Right lobe of liver (tissue), 6 donors: ENCODE measurements at regions not wholly inside any gene's neighbourhood (a gene's known extent, or its start where the extent isn't known, plus 50 kb on each side); places are given as distances from the start of the nearest gene placed in this dataset.

ENCODE experiments used
- ATAC-seq, 4 donors: fragments of 200-7000 bp; cut with Tn5 transposase; one replicate each; pipeline ENCODE4 v1.9.1; 2020; ENCODE audit warnings: mild to moderate bottlenecking in 4 of 4, moderate library complexity in 4 of 4
- DNase-seq, 3 donors: peaks; one replicate each; pipeline ENCODE4 v3.0.0-alpha.2; 2020
- H3K27ac ChIP-seq, 3 donors: fragments of 200-600 bp; one replicate each; pipeline ENCODE4 v1.8.0; 2022
- H3K27me3 ChIP-seq, 2 donors: fragments of 200-600 bp; one replicate each; pipeline ENCODE4 v1.8.0; 2022
- H3K36me3 ChIP-seq, 4 donors: fragments of 200-600 bp; sonication (generic) in 1 of 4; one replicate each; pipeline versions ENCODE4 v1.5.1 to v1.8.0; 2017 to 2022; ENCODE audit warnings: control low read depth in 1 of 4
- H3K4me1 ChIP-seq, 4 donors: fragments of 200-600 bp; sonication (generic) in 1 of 4; one replicate each; pipeline versions ENCODE4 v1.5.1 to v1.8.0; 2017 to 2022; ENCODE audit warnings: control low read depth in 1 of 4
- H3K4me3 ChIP-seq, 3 donors: fragments of 200-600 bp; one replicate each; pipeline ENCODE4 v1.8.0; 2022
- H3K9me3 ChIP-seq, 4 donors: fragments of 200-600 bp; sonication (generic) in 1 of 4; one replicate each; pipeline versions ENCODE4 v1.5.1 to v1.8.0; 2017 to 2022; ENCODE audit warnings: control low read depth in 1 of 4
- CTCF ChIP-seq, 4 donors: fragments of 200-600 bp in 3 of 4; fragments of 450-650 bp in 1 of 4; IDR thresholded peaks; one replicate each; pipeline versions ENCODE4 v1.5.1 to v1.8.0; 2016 to 2022; ENCODE audit warnings: antibody characterized with exemption in 4 of 4, mild to moderate bottlenecking in 2 of 4
- POLR2A ChIP-seq: fragments of 450-650 bp; IDR thresholded peaks from one replicate; pipeline ENCODE4 v1.6.1; 2017; ENCODE audit warnings: antibody characterized with exemption, mild to moderate bottlenecking
- WGBS: methylation state at CpG from one replicate; pipeline ENCODE4 v1.1.6; 2018; ENCODE audit warnings: low coverage, low lambda C conversion rate; ENCODE audit not compliant: insufficient coverage; ENCODE audit errors: missing lambda C conversion rate; 5-methylcytosine and 5-hydroxymethylcytosine counted together
- intact Hi-C, 2 donors: fragments of 100-400 bp; cut with DNase I; formaldehyde crosslinking; loops; one replicate each; pipeline versions ENCODE4 v1.11.2 to v1.14.1; 2022
- donor health status: DM: no; HTN: yes; CAD: no.
- donor health status: DM: no; HTN: no; CAD: no.
- donor health status: DM: no; HTN: no; CAD: no.
- donor health status: DM: no; HTN: yes; CAD: no.
- donor health status: DM: no; HTN: yes; CAD: no.

GRCh38 chr16:62562121-62562520, 525.9 kb upstream of the CDH8 start:
- Histone ChIP-seq H3K27me3 (no peaks in the 10 kb centered on the region), H3K36me3 (no peaks in the 10 kb centered on the region), H3K4me1 (no peaks in the 10 kb centered on the region), H3K27ac (no peak overlapping the region), H3K4me3 (no peak overlapping the region), H3K9me3 (no peaks in the 10 kb centered on the region)
- ATAC-seq (no peak), DNase-seq (no peak)
- intact Hi-C loops: no loop called here
- TF ChIP-seq POLR2A (no peak), CTCF (IDR thresholded peaks at IDR 0.05) (no peak)

- H3K27me3 ChIP-seq: no peaks in the 10 kb centered on the region
- DNase-seq: no peak
- intact Hi-C loops: no loop called here
- TF ChIP-seq POLR2A: no peak
- TF ChIP-seq CTCF (IDR thresholded peaks at IDR 0.05): no peak
- H3K36me3 ChIP-seq: no peaks in the 10 kb centered on the region
- H3K4me3 ChIP-seq: no peak overlapping the region
- no peaks in the 10 kb centered on the region for H3K4me1 ChIP-seq
- no peaks in the 10 kb centered on the region for H3K9me3 ChIP-seq
- H3K27ac ChIP-seq: no peak overlapping the region
- 35% methylated on average over 4 of the region's 4 CpGs for WGBS
- ATAC-seq: no peak
These were observed 513.6 kb upstream of the CDH8 start for GRCh38 chr16:62549875-62550274.

- no peak for DNase-seq
- Histone ChIP-seq H3K27me3 (no peaks in the 10 kb centered on the region), H3K36me3 (no peaks in the 10 kb centered on the region), H3K4me3 (no peak overlapping the region), H3K4me1 (no peaks in the 10 kb centered on the region), H3K9me3 (no peaks in the 10 kb centered on the region), H3K27ac (no peak overlapping the region)
- intact Hi-C loops: no loop called here
- TF ChIP-seq POLR2A (no peak), CTCF (IDR thresholded peaks at IDR 0.05) (no peak)
- no peak for ATAC-seq
- 56% methylated on average over 1 of the region's 1 CpG for WGBS
These were observed 511.9 kb upstream of the CDH8 start for GRCh38 chr16:62548095-62548494.

- Histone ChIP-seq H3K27ac (no peak overlapping the region), H3K4me3 (no peak overlapping the region), H3K9me3 (no peaks in the 10 kb centered on the region), H3K4me1 (no peaks in the 10 kb centered on the region), H3K36me3 (no peaks in the 10 kb centered on the region), H3K27me3 (no peaks in the 10 kb centered on the region)
- ATAC-seq: no peak
- DNase-seq: no peak
- TF ChIP-seq POLR2A (no peak), CTCF (IDR thresholded peaks at IDR 0.05) (no peak)
- 60% methylated on average over 1 of the region's 1 CpG for WGBS
- intact Hi-C loops: no loop called here
These were observed 510.5 kb upstream of the CDH8 start for GRCh38 chr16:62546701-62547100.

- DNase-seq (no peak), ATAC-seq (no peak)
- no peak overlapping the region for H3K27ac ChIP-seq
- no peak overlapping the region for H3K4me3 ChIP-seq
- no peaks in the 10 kb centered on the region for H3K4me1 ChIP-seq
- no peaks in the 10 kb centered on the region for H3K27me3 ChIP-seq
- intact Hi-C loops: no loop called here
- H3K9me3 ChIP-seq: no peaks in the 10 kb centered on the region
- H3K36me3 ChIP-seq: no peaks in the 10 kb centered on the region
- TF ChIP-seq POLR2A (no peak), CTCF (IDR thresholded peaks at IDR 0.05) (no peak)
These were observed 508.8 kb upstream of the CDH8 start for GRCh38 chr16:62545039-62545438.
